GM18508 (cell line): ENCODE measurements at regions not wholly inside any gene's neighbourhood (a gene's known extent, or its start where the extent isn't known, plus 50 kb on each side); places are given as distances from the start of the nearest gene placed in this dataset.
"Not testable (repeated sequence)": the region's sequence is repeated elsewhere in the genome, so short reads cannot be mapped to it uniquely, and the experiment has no call there.

Experiments
- ATAC-seq: cut with Tn5 transposase; IDR thresholded peaks from one replicate; pipeline ENCODE4 v1.9.1; 2021; ENCODE audit warnings: moderate number of reproducible peaks; ENCODE audit not compliant: insufficient read depth, unreplicated experiment

- no peak for ATAC-seq
Measured at GRCh38 chr4:18756671-18757070, 735.1 kb upstream of the LCORL start.

GRCh38 chr4:18754180-18754579, 732.6 kb upstream of the LCORL start:
- ATAC-seq = no peak

GRCh38 chr4:18751083-18751482, 729.5 kb upstream of the LCORL start:
- ATAC-seq = no peak

GRCh38 chr4:18749391-18749790, 727.8 kb upstream of the LCORL start:
- no peak for ATAC-seq

GRCh38 chr4:18736551-18736950, 715.0 kb upstream of the LCORL start:
- ATAC-seq = no peak

GRCh38 chr4:18735740-18736268, 714.2 kb upstream of the LCORL start:
- no peak for ATAC-seq

GRCh38 chr4:18734405-18734804, 712.9 kb upstream of the LCORL start:
- no peak for ATAC-seq

- ATAC-seq = no peak
Measured at GRCh38 chr4:18733961-18734360, 712.4 kb upstream of the LCORL start.

GRCh38 chr4:18722748-18723191, 701.2 kb upstream of the LCORL start:
- no peak for ATAC-seq

- no peak for ATAC-seq
Measured at GRCh38 chr4:18698119-18698883, 676.7 kb upstream of the LCORL start.

- ATAC-seq = no peak
Measured at GRCh38 chr4:18695733-18696527, 674.4 kb upstream of the LCORL start.

- no peak for ATAC-seq
Measured at GRCh38 chr4:18691431-18692200, 670.1 kb upstream of the LCORL start.

- no peak for ATAC-seq
Measured at GRCh38 chr4:18690291-18690955, 668.9 kb upstream of the LCORL start.

- ATAC-seq = peak; percentile 65
Measured at GRCh38 chr4:18689308-18690115, 668.0 kb upstream of the LCORL start.

- ATAC-seq = not testable (repeated sequence)
Measured at GRCh38 chr4:18688351-18688750, 666.8 kb upstream of the LCORL start.

- no peak for ATAC-seq
Measured at GRCh38 chr4:18686338-18687037, 664.9 kb upstream of the LCORL start.

- ATAC-seq = no peak
Measured at GRCh38 chr4:18684932-18685331, 663.4 kb upstream of the LCORL start.

GRCh38 chr4:18676526-18676915, 655.0 kb upstream of the LCORL start:
- ATAC-seq = no peak
